ENCODE measurements at regions not wholly inside any gene's neighbourhood (a gene's known extent, or its start where the extent isn't known, plus 50 kb on each side); places are given as distances from the start of the nearest gene placed in this dataset.
"Not testable (repeated sequence)": the region's sequence is repeated elsewhere in the genome, so short reads cannot be mapped to it uniquely, and the experiment has no call there.

- no peak for ATAC-seq
- WGBS, 3 donors: 64 to 72% (median 71%) methylated on average over 1 of the region's 1 CpG
- intact Hi-C loops (cut with DNase I): loop anchor here in 1 of 2 donors (5.0 kb wide), 1 partner anchor 161 kb away; no protein-coding TSS in a partner anchor
- Histone ChIP-seq H3K27ac (no peak overlapping the region), H3K27me3 (ENCODE audit: insufficient read depth in 3 of 3, low read length in 2 of 3) (no peaks in the 10 kb centered on the region), H3K4me1 (no peaks in the 10 kb centered on the region), H3K4me3 (no peak overlapping the region), H3K9me3 (no peaks in the 10 kb centered on the region), H3K36me3 (ENCODE audit: insufficient read depth in 1 of 2, low read depth in 1 of 2) (no peaks in the 10 kb centered on the region)
- TF ChIP-seq CTCF (IDR thresholded peaks at IDR 0.05): no peak
- no peak for DNase-seq
Measured at GRCh38 chr14:37711356-37711830, 116.0 kb downstream of the TTC6 start.

GRCh38 chr14:37711831-37712475, 116.5 kb downstream of the TTC6 start:
- no peak for DNase-seq
- no peaks in the 10 kb centered on the region for H3K9me3 ChIP-seq
- H3K4me1 ChIP-seq: no peaks in the 10 kb centered on the region
- 79 to 86% (median 82%) methylated on average over 5 of the region's 5 CpGs for WGBS, 3 donors
- intact Hi-C loops (cut with DNase I): loop anchor here in 1 of 2 donors (5.0 kb wide), 1 partner anchor 160 kb away; no protein-coding TSS in a partner anchor
- TF ChIP-seq CTCF (IDR thresholded peaks at IDR 0.05): no peak
- no peak overlapping the region for H3K27ac ChIP-seq
- no peak for ATAC-seq
- no peak overlapping the region for H3K4me3 ChIP-seq
- no peaks in the 10 kb centered on the region for H3K27me3 ChIP-seq (ENCODE audit: insufficient read depth in 3 of 3, low read length in 2 of 3)
- H3K36me3 ChIP-seq (ENCODE audit: insufficient read depth in 1 of 2, low read depth in 1 of 2): no peaks in the 10 kb centered on the region

DNA sequence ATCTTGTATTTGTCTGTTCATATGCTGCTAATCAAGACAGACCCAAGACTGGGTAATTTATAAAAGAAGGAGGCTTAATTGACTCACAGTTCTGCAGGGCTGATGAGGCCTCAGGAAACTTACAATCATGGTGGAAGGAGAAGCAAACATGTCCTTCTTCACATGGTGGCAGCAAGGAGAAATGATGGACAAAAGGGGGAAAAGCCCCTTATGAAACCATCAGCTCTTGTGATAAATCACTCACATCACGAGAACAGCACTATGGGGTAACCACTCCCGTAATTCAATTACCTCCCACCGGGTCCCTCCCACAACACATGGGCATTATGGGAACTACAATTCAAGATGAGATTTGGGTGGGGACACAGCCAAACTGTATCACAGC, 117.0 kb downstream of the TTC6 start:
- not testable (repeated sequence) for H3K4me1 ChIP-seq; H3K9me3 ChIP-seq; H3K36me3 ChIP-seq (ENCODE audit: insufficient read depth in 1 of 2, low read depth in 1 of 2); H3K4me3 ChIP-seq; ATAC-seq; DNase-seq; H3K27me3 ChIP-seq (ENCODE audit: insufficient read depth in 3 of 3, low read length in 2 of 3); H3K27ac ChIP-seq
- WGBS, 3 donors: 79 to 88% (median 84%) methylated on average over 3 of the region's 3 CpGs
- intact Hi-C loops (cut with DNase I): loop anchor here in 1 of 2 donors (5.0 kb wide), 1 partner anchor 160 kb away; no protein-coding TSS in a partner anchor

- Histone ChIP-seq H3K27ac (no peak overlapping the region), H3K27me3 (ENCODE audit: insufficient read depth in 3 of 3, low read length in 2 of 3) (no peaks in the 10 kb centered on the region), H3K4me3 (no peak overlapping the region), H3K4me1 (no peaks in the 10 kb centered on the region), H3K36me3 (ENCODE audit: insufficient read depth in 1 of 2, low read depth in 1 of 2) (no peaks in the 10 kb centered on the region), H3K9me3 (no peaks in the 10 kb centered on the region)
- DNase-seq: no peak
- TF ChIP-seq CTCF (IDR thresholded peaks at IDR 0.05): no peak
- ATAC-seq: no peak
- intact Hi-C loops (cut with DNase I): loop anchor here in 1 of 2 donors (5.0 kb wide), 1 partner anchor 159 kb away; no protein-coding TSS in a partner anchor
- WGBS, 3 donors: 57 to 67% (median 66%) methylated on average over 3 of the region's 3 CpGs
Measured at GRCh38 chr14:37712976-37713431, 117.6 kb downstream of the TTC6 start.

DNA sequence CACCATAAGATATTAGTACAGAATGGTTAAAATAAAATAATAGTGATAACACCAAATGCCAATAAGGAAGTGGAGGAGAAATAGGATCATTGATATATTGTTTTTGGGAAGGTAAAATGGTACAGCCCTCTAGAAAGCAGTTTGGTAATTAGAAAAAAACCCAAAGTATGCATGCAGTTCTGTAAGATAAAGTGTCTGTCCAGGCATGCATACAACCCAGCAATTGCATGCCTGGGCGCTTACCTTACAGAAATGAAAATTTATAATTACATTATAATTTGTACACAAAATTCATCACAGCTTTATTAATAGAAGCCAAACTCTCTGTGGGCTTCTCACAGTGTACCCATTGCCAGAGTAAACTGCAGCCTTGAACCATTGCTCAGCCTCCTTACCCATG, 124.7 kb downstream of the TTC6 start:
- ATAC-seq: no peak
- Histone ChIP-seq H3K27me3 (ENCODE audit: insufficient read depth in 3 of 3, low read length in 2 of 3) (no peaks in the 10 kb centered on the region), H3K4me3 (no peak overlapping the region), H3K36me3 (ENCODE audit: insufficient read depth in 1 of 2, low read depth in 1 of 2) (no peaks in the 10 kb centered on the region), H3K27ac (no peak overlapping the region), H3K9me3 (no peaks in the 10 kb centered on the region), H3K4me1 (no peaks in the 10 kb centered on the region)
- TF ChIP-seq CTCF (IDR thresholded peaks at IDR 0.05): no peak
- 87 to 100% (median 96%) methylated on average over 1 of the region's 1 CpG for WGBS, 3 donors
- intact Hi-C loops (cut with DNase I): no loop called here
- no peak for DNase-seq

Data from psoas muscle (tissue), 7 donors.